ENCODE measurements at regions not wholly inside any gene's neighbourhood (a gene's known extent, or its start where the extent isn't known, plus 50 kb on each side); places are given as distances from the start of the nearest gene placed in this dataset.

- TF ChIP-seq CTCF (IDR thresholded peaks at IDR 0.05; ENCODE audit: low read depth, low read length) (no peak), EZH2phosphoT487 (IDR thresholded peaks at IDR 0.05; ENCODE audit: low read depth) (no peak)
Measured at GRCh38 chr13:34174671-34175145, 356.8 kb downstream of the RFC3 start.

Data from OCI-LY3 (cell line).